ENCODE measurements at regions not wholly inside any gene's neighbourhood (a gene's known extent, or its start where the extent isn't known, plus 50 kb on each side); places are given as distances from the start of the nearest gene placed in this dataset.

DNA sequence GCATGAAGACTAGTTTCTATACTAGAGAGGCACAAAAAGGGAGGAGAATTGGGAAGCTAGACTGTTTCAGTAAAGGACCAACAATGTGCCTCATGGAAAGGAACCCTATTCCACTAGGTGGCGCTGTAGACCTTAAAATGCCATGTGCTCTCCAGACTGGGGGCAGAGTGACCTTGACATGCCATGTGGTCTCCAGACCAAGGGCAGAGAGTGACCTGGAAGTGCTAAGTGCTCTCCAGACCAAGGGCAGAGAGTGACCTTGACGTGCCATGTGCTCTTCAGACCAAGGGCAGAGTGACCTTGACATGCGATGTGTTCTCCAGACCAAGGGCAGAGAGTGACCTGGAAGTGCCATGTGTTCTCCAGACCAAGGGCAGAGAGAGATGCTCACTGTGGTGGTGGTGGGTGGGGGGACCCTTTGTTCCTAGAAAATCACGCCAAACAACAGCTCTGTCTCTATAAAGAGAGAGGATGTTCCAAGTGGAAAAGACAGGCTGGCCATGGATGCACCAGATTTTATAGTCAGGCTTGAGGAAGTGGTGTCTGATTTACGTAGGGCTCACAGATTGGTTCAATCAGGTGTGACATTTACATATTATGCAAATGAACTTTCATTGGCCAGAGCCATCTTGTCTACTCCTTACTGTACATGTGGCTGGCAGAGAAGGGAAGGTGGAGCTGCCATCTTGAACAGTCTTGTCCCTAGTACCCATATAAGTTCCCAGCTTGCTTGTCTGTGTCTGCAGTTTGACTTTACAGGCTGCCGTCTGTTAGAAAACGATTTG is 344.0 kb upstream of the DDX18 start:
- Histone ChIP-seq H3K9me3 (no peaks in the 10 kb centered on the region), H3K4me3 (no peak overlapping the region), H3K27ac (no peak overlapping the region), H3K36me3 (ENCODE audit: low read depth, missing control alignments) (no peaks in the 10 kb centered on the region), H3K4me1 (no peaks in the 10 kb centered on the region), H3K27me3 (no peaks in the 10 kb centered on the region)
- WGBS, 2 donors: 60 to 66% methylated on average over 7 of the region's 7 CpGs
- intact Hi-C loops (cut with DNase I; ENCODE audit: low total_unique reads): no loop called here
- DNase-seq: peak; percentile 73
- TF ChIP-seq, protein P1, sequence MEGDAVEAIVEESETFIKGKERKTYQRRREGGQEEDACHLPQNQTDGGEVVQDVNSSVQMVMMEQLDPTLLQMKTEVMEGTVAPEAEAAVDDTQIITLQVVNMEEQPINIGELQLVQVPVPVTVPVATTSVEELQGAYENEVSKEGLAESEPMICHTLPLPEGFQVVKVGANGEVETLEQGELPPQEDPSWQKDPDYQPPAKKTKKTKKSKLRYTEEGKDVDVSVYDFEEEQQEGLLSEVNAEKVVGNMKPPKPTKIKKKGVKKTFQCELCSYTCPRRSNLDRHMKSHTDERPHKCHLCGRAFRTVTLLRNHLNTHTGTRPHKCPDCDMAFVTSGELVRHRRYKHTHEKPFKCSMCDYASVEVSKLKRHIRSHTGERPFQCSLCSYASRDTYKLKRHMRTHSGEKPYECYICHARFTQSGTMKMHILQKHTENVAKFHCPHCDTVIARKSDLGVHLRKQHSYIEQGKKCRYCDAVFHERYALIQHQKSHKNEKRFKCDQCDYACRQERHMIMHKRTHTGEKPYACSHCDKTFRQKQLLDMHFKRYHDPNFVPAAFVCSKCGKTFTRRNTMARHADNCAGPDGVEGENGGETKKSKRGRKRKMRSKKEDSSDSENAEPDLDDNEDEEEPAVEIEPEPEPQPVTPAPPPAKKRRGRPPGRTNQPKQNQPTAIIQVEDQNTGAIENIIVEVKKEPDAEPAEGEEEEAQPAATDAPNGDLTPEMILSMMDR (IDR thresholded peaks at IDR 0.05): peak in 2 of 3 experiments; percentile 51 to 60
- no peak for TF ChIP-seq POLR2A (IDR thresholded peaks at IDR 0.05)

DNA sequence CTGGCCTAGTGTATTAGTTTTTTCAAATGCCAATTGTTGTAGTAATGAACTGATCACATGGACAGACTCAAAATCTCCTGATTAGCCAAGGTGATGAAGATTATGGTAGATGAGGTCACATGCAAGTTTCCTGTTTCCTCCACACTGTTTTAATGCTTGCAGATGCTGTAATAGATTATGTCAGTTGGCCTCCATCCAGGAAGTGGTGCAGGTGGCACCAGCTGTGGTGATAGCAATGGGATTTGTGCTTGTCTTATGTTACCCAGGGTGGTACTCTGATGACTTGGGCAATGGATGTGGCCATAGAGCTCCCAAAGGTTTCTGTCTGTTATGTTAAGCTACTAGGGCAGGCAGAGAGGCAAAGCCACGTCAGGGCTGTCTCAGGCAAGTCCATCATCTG is 332.9 kb upstream of the DDX18 start:
- Histone ChIP-seq H3K4me3 (no peak overlapping the region), H3K27me3 (no peaks in the 10 kb centered on the region), H3K36me3 (ENCODE audit: low read depth, missing control alignments) (no peaks in the 10 kb centered on the region), H3K4me1 (no peaks in the 10 kb centered on the region), H3K9me3 (no peaks in the 10 kb centered on the region), H3K27ac (no peak overlapping the region)
- DNase-seq: no peak
- WGBS, 2 donors: 64 to 72% methylated on average over 1 of the region's 1 CpG
- intact Hi-C loops (cut with DNase I; ENCODE audit: low total_unique reads): no loop called here
- TF ChIP-seq, protein P1 (IDR thresholded peaks at IDR 0.05): no peak
- TF ChIP-seq POLR2A (IDR thresholded peaks at IDR 0.05): no peak

DNA sequence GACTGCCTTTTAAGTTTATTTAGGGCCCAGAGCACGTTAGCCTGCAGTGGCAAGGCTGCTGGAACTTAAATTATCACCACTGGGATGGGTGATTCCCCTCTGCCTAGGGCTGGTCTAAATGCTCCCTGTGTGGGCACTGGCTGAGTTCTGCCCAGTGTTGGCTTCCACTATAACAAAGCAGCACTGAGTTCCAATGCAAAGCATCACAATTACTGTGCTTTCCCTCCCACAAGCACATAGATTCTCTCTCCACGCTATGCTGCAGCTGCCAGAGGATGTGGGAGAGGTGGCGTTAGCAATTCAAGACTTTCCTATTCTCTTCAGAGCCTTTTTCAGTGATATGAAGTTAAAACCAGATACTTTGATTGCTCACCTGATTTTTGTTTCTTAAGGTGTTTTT is 328.9 kb upstream of the DDX18 start:
- TF ChIP-seq POLR2A (IDR thresholded peaks at IDR 0.05): no peak
- TF ChIP-seq, protein P1 (IDR thresholded peaks at IDR 0.05): no peak
- WGBS, 2 donors: 52 to 54% methylated on average over 3 of the region's 3 CpGs
- DNase-seq: no peak
- intact Hi-C loops (cut with DNase I; ENCODE audit: low total_unique reads): no loop called here
- no peaks in the 10 kb centered on the region for H3K9me3 ChIP-seq
- H3K27me3 ChIP-seq: no peaks in the 10 kb centered on the region
- no peak overlapping the region for H3K27ac ChIP-seq
- no peaks in the 10 kb centered on the region for H3K36me3 ChIP-seq (ENCODE audit: low read depth, missing control alignments)
- no peaks in the 10 kb centered on the region for H3K4me1 ChIP-seq
- H3K4me3 ChIP-seq: no peak overlapping the region

DNA sequence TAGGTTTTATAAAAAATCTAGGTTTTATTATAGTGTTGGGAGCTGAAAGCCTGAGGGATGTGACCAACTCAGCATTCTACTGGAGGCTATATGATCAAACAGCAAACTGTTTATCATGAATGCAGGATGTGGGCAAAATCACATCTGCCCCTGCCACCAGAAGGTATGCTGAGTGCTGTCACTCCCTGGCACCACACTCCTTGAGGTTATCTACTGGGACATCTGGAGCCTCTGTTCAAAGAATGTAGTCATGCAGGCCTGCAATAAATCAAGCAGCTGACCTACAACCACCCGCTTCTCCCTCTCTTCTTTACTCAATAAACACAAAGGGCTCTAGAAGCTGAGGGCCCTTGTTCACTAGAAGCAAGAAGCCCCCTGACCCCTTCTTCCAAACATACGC is 328.4 kb upstream of the DDX18 start:
- intact Hi-C loops (cut with DNase I; ENCODE audit: low total_unique reads): no loop called here

More for the DNA sequence above, 328.4 kb upstream of the DDX18 start:
- DNase-seq: no peak
- no peak for TF ChIP-seq POLR2A (IDR thresholded peaks at IDR 0.05)
- TF ChIP-seq, protein P1 (IDR thresholded peaks at IDR 0.05): no peak
- Histone ChIP-seq H3K36me3 (ENCODE audit: low read depth, missing control alignments) (no peaks in the 10 kb centered on the region), H3K9me3 (no peaks in the 10 kb centered on the region), H3K4me3 (no peak overlapping the region), H3K27me3 (no peaks in the 10 kb centered on the region), H3K27ac (no peak overlapping the region), H3K4me1 (no peaks in the 10 kb centered on the region)
- 65 to 81% methylated on average over 2 of the region's 2 CpGs for WGBS, 2 donors
